ENCODE measurements at regions not wholly inside any gene's neighbourhood (a gene's known extent, or its start where the extent isn't known, plus 50 kb on each side); places are given as distances from the start of the nearest gene placed in this dataset.

DNA sequence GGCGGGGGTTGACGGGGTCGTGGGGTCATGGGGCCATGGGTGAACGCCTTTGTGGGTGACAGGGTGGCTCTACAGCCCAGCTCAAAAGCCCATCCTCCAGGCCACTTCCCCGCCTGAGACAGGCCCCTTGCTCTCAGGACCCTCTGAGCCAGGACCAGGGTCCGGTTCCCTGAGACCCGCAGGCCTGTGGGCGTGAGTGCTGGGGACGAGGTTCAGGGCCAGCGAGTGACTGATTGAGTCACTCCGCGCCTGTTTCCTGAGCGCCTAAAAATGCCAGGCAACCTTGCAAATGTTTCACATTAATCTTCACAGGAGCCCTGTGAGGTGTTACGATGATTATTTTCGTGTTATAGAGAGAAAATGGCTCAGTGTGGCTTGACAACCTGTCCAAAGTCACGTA is 97.8 kb downstream of the ZNF674 start:
- no peaks in the 10 kb centered on the region for H3K9me3 ChIP-seq (ENCODE audit: control insufficient read depth in 2 of 2, insufficient read depth in 1 of 2, low read depth in 1 of 2, low read length in 1 of 2)
- H3K4me3 ChIP-seq (ENCODE audit: low read depth in 1 of 2, low read length in 2 of 2): peak overlapping the region; percentile 55 to 64
- peaks cover 0 to 3% of the 10 kb centered on the region in 2 donors for H3K4me1 ChIP-seq (ENCODE audit: control insufficient read depth in 2 of 2, insufficient read depth in 2 of 2, low read length in 1 of 2)
- H3K36me3 ChIP-seq (ENCODE audit: control insufficient read depth in 2 of 2, insufficient read depth in 2 of 2, low read length in 1 of 2): no peaks in the 10 kb centered on the region
- H3K27me3 ChIP-seq (ENCODE audit: control insufficient read depth in 1 of 2, insufficient read depth in 2 of 2, low read length in 2 of 2): no peaks in the 10 kb centered on the region
- peak overlapping the region; percentile 66 to 73 for H3K27ac ChIP-seq (ENCODE audit: low read depth in 2 of 2, low read length in 1 of 2)
- 1 to 27% methylated on average over 16 of the region's 16 CpGs for WGBS, 2 donors

DNA sequence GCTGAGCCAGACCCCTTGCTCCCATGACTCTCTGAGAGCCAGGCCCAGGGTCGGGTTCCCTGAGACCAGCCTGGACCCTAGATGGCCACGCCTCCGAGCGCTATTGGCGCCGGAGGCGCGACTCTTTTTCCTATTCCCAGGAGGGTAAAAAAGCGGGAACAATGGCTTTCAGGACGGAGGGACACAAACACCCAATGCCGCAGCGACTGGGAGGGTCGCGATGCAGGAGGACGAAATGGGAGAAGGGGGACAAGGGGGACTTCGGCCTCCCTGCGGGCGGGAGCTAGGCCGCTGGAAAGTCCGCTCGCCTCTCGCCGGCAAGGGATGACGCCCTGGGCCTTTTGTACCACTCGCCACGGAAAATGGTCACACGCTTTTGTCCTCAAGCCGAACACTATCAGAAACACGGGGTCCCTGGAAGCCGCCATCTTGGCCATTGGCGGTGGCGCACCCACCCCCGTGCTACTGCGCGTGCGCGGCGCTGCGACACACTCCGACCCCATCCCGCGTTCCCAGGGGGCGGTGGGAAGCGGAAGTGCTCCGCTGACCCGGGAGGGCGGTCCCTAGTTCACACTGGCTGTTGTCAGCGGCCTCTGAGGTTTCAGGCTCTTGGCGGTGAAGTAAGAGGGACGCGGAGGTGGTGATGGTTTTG is 98.4 kb downstream of the ZNF674 start:
- Histone ChIP-seq H3K4me3 (ENCODE audit: low read depth in 1 of 2, low read length in 2 of 2) (peak overlapping the region; percentile 55 to 64), H3K9me3 (ENCODE audit: control insufficient read depth in 2 of 2, insufficient read depth in 1 of 2, low read depth in 1 of 2, low read length in 1 of 2) (no peaks in the 10 kb centered on the region), H3K27ac (ENCODE audit: low read depth in 2 of 2, low read length in 1 of 2) (peak overlapping the region; percentile 66 to 73), H3K4me1 (ENCODE audit: control insufficient read depth in 2 of 2, insufficient read depth in 2 of 2, low read length in 1 of 2) (peaks cover 0 to 3% of the 10 kb centered on the region in 2 donors), H3K36me3 (ENCODE audit: control insufficient read depth in 2 of 2, insufficient read depth in 2 of 2, low read length in 1 of 2) (no peaks in the 10 kb centered on the region), H3K27me3 (ENCODE audit: control insufficient read depth in 1 of 2, insufficient read depth in 2 of 2, low read length in 2 of 2) (peaks cover 0 to under 1% of the 10 kb centered on the region in 2 donors)
- 0 to 24% methylated on average over 50 to 51 of the region's 51 CpGs for WGBS, 2 donors

DNA sequence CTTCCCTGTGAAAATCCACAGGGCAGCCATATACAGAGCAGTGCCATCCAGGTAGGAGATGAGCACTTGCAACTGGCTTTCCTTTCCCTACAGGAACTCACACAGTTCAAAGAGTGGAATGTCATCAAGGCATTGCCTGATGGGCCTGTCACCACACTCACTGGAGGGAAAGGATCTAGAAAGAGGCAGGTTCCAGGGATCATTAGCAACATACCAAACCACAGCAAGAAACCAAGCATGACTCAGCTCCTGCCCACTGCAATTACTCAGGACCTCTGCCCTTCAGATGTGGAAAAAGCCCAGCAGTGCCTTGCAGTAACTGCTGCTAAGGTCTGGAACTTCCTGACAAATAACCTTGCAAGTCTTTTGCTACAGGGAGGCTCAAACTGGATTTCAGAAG is 101.2 kb downstream of the ZNF674 start:
- Histone ChIP-seq H3K27ac (ENCODE audit: low read depth in 2 of 2, low read length in 1 of 2) (no peak overlapping the region), H3K36me3 (ENCODE audit: control insufficient read depth in 2 of 2, insufficient read depth in 2 of 2, low read length in 1 of 2) (no peaks in the 10 kb centered on the region), H3K9me3 (ENCODE audit: control insufficient read depth in 2 of 2, insufficient read depth in 1 of 2, low read depth in 1 of 2, low read length in 1 of 2) (no peaks in the 10 kb centered on the region), H3K4me3 (ENCODE audit: low read depth in 1 of 2, low read length in 2 of 2) (no peak overlapping the region), H3K4me1 (ENCODE audit: control insufficient read depth in 2 of 2, insufficient read depth in 2 of 2, low read length in 1 of 2) (peaks cover 0 to 3% of the 10 kb centered on the region in 2 donors), H3K27me3 (ENCODE audit: control insufficient read depth in 1 of 2, insufficient read depth in 2 of 2, low read length in 2 of 2) (peaks cover 0 to 3% of the 10 kb centered on the region in 2 donors)

DNA sequence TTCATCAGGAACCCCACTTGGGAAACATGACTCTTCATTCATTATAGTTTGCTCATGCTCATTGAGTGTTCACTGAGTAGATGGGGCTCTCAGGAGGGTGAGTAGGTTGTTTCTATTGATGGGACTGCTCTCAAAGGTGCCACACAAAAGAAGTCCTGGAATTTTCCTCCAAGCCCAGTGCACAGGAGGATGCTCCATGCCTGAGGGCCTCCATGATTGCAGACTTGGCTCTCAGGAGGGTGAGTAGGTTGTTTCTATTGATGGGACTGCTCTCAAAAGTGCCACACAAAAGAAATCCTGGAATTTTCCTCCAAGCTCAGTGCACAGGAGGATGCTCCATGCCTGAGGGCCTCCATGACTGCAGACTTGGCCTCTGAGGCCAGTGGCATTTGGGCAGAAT is 108.5 kb downstream of the ZNF674 start:
- Histone ChIP-seq H3K27me3 (ENCODE audit: control insufficient read depth in 1 of 2, insufficient read depth in 2 of 2, low read length in 2 of 2) (peaks cover 0 to 5% of the 10 kb centered on the region in 2 donors), H3K4me1 (ENCODE audit: control insufficient read depth in 2 of 2, insufficient read depth in 2 of 2, low read length in 1 of 2) (no peaks in the 10 kb centered on the region), H3K27ac (ENCODE audit: low read depth in 2 of 2, low read length in 1 of 2) (no peak overlapping the region), H3K9me3 (ENCODE audit: control insufficient read depth in 2 of 2, insufficient read depth in 1 of 2, low read depth in 1 of 2, low read length in 1 of 2) (no peaks in the 10 kb centered on the region), H3K36me3 (ENCODE audit: control insufficient read depth in 2 of 2, insufficient read depth in 2 of 2, low read length in 1 of 2) (no peaks in the 10 kb centered on the region), H3K4me3 (ENCODE audit: low read depth in 1 of 2, low read length in 2 of 2) (no peak overlapping the region)

DNA sequence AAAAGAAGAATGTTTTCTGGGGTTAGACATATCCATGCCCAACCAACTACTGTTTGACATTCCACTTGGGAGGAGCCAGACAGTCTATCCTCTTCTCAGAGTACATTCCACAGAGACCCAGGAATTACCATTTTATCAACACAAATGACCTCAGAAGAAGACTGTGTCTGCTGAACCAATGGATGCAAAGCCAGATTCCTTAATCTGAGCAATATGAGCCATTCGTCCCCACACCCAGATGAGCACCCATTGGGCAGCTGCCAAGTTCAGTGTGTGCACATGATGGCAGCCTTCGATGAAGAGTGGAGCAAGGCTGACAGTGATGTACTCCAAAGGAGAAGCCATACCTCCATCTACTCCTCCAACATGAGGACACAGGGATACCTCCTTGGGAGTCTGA is 111.3 kb downstream of the ZNF674 start:
- Histone ChIP-seq H3K27ac (ENCODE audit: low read depth in 2 of 2, low read length in 1 of 2) (no peak overlapping the region), H3K4me1 (ENCODE audit: control insufficient read depth in 2 of 2, insufficient read depth in 2 of 2, low read length in 1 of 2) (no peaks in the 10 kb centered on the region), H3K9me3 (ENCODE audit: control insufficient read depth in 2 of 2, insufficient read depth in 1 of 2, low read depth in 1 of 2, low read length in 1 of 2) (no peaks in the 10 kb centered on the region), H3K4me3 (ENCODE audit: low read depth in 1 of 2, low read length in 2 of 2) (no peak overlapping the region), H3K36me3 (ENCODE audit: control insufficient read depth in 2 of 2, insufficient read depth in 2 of 2, low read length in 1 of 2) (no peaks in the 10 kb centered on the region), H3K27me3 (ENCODE audit: control insufficient read depth in 1 of 2, insufficient read depth in 2 of 2, low read length in 2 of 2) (peaks cover 0 to 3% of the 10 kb centered on the region in 2 donors)
- WGBS, 2 donors: 63 to 74% methylated on average over 2 of the region's 2 CpGs

DNA sequence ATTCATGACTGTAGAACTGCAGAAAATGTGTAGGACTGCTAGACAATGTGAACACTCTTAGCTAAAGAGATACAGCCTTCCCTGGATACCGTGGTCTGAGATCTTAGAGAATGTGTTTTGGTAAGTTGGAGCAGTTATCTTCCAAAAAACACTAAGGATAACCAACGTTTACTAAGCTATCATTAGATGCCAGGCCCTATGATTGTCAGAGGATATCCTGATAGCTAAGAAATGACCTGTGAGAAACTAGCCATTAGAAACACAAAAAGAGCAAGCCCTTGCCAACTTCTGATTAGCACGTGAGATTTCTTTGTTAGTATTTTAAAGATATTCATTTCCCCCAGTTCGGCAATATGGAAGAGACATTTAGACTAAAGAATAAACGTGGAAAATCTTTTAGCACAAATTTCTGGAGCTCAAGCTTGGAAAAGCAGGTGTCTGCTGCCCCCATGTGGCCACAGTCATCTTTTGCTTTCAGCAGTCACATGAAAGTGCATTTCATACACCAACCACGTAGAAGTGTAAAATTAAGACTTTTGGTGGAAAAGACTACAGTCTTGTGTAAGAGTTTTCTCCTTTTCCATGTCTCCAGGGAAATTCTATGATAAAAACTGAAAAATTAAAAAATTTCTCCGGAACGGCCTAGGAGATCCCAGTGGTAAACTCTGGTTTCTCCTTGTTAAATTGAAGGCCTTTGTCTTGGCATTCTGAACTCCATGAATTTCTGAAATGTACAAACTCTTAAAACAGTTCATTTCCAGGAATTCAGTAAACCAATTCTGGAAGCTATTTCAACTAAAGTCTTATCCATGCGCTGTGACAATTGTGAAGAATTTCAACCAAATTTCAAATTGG is 136.4 kb downstream of the ZNF674 start:
- no peaks in the 10 kb centered on the region for H3K36me3 ChIP-seq (ENCODE audit: control insufficient read depth in 2 of 2, insufficient read depth in 2 of 2, low read length in 1 of 2)
- H3K27me3 ChIP-seq (ENCODE audit: control insufficient read depth in 1 of 2, insufficient read depth in 2 of 2, low read length in 2 of 2): peaks cover 0 to 7% of the 10 kb centered on the region in 2 donors
- no peaks in the 10 kb centered on the region for H3K9me3 ChIP-seq (ENCODE audit: control insufficient read depth in 2 of 2, insufficient read depth in 1 of 2, low read depth in 1 of 2, low read length in 1 of 2)
- H3K4me1 ChIP-seq (ENCODE audit: control insufficient read depth in 2 of 2, insufficient read depth in 2 of 2, low read length in 1 of 2): no peaks in the 10 kb centered on the region
- H3K4me3 ChIP-seq (ENCODE audit: low read depth in 1 of 2, low read length in 2 of 2): no peak overlapping the region
- H3K27ac ChIP-seq (ENCODE audit: low read depth in 2 of 2, low read length in 1 of 2): no peak overlapping the region
- 15 to 21% methylated on average over 9 of the region's 9 CpGs for WGBS, 2 donors

DNA sequence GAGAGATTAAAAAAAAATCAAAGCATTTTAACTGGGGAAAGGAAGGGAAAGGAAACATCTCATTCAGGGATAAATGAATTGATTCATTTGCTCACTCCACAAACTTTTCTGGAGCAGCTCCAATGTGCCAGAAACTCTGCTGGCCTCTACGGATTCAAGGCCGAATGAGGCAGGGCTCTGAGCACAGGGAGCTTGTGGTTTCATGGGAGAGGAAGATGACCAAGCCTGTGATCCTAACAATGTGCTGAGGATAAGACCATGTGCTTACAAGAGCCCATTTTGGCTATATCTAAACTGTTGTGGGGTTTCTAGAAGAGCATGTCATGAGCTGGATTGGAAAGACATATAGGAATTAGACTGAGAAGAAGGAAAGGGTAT is 137.5 kb downstream of the ZNF674 start:
- WGBS, 2 donors: 63 to 66% methylated on average over 2 of the region's 2 CpGs
- H3K36me3 ChIP-seq (ENCODE audit: control insufficient read depth in 2 of 2, insufficient read depth in 2 of 2, low read length in 1 of 2): no peaks in the 10 kb centered on the region
- peaks cover 0 to 11% of the 10 kb centered on the region in 2 donors for H3K27me3 ChIP-seq (ENCODE audit: control insufficient read depth in 1 of 2, insufficient read depth in 2 of 2, low read length in 2 of 2)
- H3K27ac ChIP-seq (ENCODE audit: low read depth in 2 of 2, low read length in 1 of 2): no peak overlapping the region
- H3K4me1 ChIP-seq (ENCODE audit: control insufficient read depth in 2 of 2, insufficient read depth in 2 of 2, low read length in 1 of 2): no peaks in the 10 kb centered on the region
- H3K4me3 ChIP-seq (ENCODE audit: low read depth in 1 of 2, low read length in 2 of 2): no peak overlapping the region
- no peaks in the 10 kb centered on the region for H3K9me3 ChIP-seq (ENCODE audit: control insufficient read depth in 2 of 2, insufficient read depth in 1 of 2, low read depth in 1 of 2, low read length in 1 of 2)

DNA sequence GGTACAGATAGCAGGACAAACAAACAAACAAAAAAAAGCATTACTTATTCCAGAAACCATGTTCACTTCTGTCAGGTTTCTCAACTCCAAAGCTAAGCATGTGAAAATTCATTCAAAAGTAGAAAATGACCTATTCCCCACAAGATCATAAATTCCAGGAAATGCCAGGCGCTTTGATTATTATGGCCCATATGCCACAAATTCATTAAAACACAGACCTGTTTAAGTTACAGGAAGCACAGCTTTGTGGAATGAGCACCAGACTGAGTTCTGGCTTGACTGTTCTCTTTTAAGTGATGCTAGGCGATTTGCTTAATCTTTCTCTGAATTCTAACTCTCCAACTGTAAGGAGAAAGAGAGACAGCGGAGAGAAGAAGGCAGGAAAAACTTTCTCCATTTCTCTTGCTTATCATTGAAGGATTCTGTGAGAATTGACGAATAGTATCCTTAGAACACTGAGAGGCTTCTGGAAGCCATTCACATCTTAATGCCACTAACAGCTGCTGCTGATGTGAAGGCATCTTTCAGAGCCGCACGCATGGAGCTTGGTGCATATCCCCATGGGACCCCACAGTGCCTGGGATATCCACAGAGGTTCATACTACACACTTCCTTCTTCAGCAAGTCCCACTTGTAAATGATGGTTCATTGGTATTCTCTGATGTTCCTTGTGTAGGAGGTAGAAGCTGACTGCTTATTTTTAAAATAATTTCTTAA is 138.0 kb downstream of the ZNF674 start:
- whole genome bisulfite sequencing, 2 donors: 81 to 84% methylated on average over 6 of the region's 6 CpGs
- Histone ChIP-seq H3K27ac (ENCODE audit: low read depth in 2 of 2, low read length in 1 of 2) (no peak overlapping the region), H3K4me3 (ENCODE audit: low read depth in 1 of 2, low read length in 2 of 2) (no peak overlapping the region)

DNA sequence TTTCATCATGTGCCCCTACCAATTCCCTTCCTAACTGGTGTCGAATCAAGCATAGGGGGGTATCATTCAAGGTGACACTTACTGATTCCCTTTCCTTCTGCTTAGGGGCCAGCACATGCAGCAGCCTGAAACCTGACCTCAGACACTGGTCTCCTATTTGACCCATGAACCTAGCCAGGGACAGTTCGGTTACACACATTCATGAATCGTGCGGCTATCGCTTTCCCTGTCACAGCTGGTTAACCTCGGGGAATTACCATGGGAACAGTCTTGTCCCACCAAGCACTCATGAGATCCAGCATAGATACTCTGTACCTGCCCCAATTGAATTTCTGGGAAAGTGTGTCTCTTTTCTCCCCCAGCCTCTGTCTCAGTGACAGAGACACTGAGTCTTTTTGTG is 140.4 kb downstream of the ZNF674 start:
- Histone ChIP-seq H3K4me1 (ENCODE audit: control insufficient read depth in 2 of 2, insufficient read depth in 2 of 2, low read length in 1 of 2) (no peaks in the 10 kb centered on the region), H3K4me3 (ENCODE audit: low read depth in 1 of 2, low read length in 2 of 2) (no peak overlapping the region), H3K9me3 (ENCODE audit: control insufficient read depth in 2 of 2, insufficient read depth in 1 of 2, low read depth in 1 of 2, low read length in 1 of 2) (no peaks in the 10 kb centered on the region), H3K27ac (ENCODE audit: low read depth in 2 of 2, low read length in 1 of 2) (no peak overlapping the region), H3K27me3 (ENCODE audit: control insufficient read depth in 1 of 2, insufficient read depth in 2 of 2, low read length in 2 of 2) (peaks cover 0 to 13% of the 10 kb centered on the region in 2 donors), H3K36me3 (ENCODE audit: control insufficient read depth in 2 of 2, insufficient read depth in 2 of 2, low read length in 1 of 2) (no peaks in the 10 kb centered on the region)
- WGBS, 2 donors: 89 to 95% methylated on average over 6 of the region's 6 CpGs

More for the DNA sequence above, 138.0 kb downstream of the ZNF674 start:
- Histone ChIP-seq H3K4me1 (ENCODE audit: control insufficient read depth in 2 of 2, insufficient read depth in 2 of 2, low read length in 1 of 2) (no peaks in the 10 kb centered on the region), H3K9me3 (ENCODE audit: control insufficient read depth in 2 of 2, insufficient read depth in 1 of 2, low read depth in 1 of 2, low read length in 1 of 2) (no peaks in the 10 kb centered on the region), H3K27me3 (ENCODE audit: control insufficient read depth in 1 of 2, insufficient read depth in 2 of 2, low read length in 2 of 2) (peaks cover 0 to 13% of the 10 kb centered on the region in 2 donors), H3K36me3 (ENCODE audit: control insufficient read depth in 2 of 2, insufficient read depth in 2 of 2, low read length in 1 of 2) (no peaks in the 10 kb centered on the region)

Data from esophagus (tissue), 2 donors.